ENCODE measurements at regions not wholly inside any gene's neighbourhood (a gene's known extent, or its start where the extent isn't known, plus 50 kb on each side); places are given as distances from the start of the nearest gene placed in this dataset.
A peak's percentile ranks its signal among the peaks of the same experiment; 100 is the strongest.

DNA sequence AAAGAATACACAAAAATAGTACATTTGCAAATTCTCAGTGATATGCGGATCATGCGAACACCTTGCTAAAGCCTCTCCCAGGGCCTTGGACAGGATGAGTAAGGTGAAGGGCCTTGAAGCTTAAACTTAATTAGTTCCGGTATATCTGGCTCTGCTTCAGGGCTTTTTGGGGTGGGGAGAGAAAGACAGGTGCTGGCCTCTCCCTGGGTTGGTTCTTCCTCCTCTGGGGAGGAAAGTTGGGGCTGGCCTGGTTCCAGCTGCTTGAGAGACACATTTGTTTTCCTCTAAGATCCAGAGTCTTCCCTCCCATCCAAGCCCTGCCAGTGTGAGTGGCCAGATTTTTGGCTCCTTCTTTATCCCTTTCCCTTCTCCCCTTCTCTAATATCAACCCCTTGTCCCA lies 64.7 kb upstream of the EPHB3 start:
- TF ChIP-seq, protein P1, sequence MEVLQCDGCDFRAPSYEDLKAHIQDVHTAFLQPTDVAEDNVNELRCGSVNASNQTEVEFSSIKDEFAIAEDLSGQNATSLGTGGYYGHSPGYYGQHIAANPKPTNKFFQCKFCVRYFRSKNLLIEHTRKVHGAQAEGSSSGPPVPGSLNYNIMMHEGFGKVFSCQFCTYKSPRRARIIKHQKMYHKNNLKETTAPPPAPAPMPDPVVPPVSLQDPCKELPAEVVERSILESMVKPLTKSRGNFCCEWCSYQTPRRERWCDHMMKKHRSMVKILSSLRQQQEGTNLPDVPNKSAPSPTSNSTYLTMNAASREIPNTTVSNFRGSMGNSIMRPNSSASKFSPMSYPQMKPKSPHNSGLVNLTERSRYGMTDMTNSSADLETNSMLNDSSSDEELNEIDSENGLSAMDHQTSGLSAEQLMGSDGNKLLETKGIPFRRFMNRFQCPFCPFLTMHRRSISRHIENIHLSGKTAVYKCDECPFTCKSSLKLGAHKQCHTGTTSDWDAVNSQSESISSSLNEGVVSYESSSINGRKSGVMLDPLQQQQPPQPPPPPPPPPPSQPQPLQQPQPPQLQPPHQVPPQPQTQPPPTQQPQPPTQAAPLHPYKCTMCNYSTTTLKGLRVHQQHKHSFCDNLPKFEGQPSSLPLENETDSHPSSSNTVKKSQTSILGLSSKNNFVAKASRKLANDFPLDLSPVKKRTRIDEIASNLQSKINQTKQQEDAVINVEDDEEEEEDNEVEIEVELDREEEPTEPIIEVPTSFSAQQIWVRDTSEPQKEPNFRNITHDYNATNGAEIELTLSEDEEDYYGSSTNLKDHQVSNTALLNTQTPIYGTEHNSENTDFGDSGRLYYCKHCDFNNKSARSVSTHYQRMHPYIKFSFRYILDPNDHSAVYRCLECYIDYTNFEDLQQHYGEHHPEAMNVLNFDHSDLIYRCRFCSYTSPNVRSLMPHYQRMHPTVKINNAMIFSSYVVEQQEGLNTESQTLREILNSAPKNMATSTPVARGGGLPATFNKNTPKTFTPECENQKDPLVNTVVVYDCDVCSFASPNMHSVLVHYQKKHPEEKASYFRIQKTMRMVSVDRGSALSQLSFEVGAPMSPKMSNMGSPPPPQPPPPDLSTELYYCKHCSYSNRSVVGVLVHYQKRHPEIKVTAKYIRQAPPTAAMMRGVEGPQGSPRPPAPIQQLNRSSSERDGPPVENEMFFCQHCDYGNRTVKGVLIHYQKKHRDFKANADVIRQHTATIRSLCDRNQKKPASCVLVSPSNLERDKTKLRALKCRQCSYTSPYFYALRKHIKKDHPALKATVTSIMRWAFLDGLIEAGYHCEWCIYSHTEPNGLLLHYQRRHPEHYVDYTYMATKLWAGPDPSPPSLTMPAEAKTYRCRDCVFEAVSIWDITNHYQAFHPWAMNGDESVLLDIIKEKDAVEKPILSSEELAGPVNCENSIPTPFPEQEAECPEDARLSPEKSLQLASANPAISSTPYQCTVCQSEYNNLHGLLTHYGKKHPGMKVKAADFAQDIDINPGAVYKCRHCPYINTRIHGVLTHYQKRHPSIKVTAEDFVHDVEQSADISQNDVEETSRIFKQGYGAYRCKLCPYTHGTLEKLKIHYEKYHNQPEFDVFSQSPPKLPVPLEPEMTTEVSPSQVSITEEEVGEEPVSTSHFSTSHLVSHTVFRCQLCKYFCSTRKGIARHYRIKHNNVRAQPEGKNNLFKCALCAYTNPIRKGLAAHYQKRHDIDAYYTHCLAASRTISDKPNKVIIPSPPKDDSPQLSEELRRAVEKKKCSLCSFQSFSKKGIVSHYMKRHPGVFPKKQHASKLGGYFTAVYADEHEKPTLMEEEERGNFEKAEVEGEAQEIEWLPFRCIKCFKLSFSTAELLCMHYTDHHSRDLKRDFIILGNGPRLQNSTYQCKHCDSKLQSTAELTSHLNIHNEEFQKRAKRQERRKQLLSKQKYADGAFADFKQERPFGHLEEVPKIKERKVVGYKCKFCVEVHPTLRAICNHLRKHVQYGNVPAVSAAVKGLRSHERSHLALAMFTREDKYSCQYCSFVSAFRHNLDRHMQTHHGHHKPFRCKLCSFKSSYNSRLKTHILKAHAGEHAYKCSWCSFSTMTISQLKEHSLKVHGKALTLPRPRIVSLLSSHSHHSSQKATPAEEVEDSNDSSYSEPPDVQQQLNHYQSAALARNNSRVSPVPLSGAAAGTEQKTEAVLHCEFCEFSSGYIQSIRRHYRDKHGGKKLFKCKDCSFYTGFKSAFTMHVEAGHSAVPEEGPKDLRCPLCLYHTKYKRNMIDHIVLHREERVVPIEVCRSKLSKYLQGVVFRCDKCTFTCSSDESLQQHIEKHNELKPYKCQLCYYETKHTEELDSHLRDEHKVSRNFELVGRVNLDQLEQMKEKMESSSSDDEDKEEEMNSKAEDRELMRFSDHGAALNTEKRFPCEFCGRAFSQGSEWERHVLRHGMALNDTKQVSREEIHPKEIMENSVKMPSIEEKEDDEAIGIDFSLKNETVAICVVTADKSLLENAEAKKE (CRISPR knock-in tag; IDR thresholded peaks at IDR 0.05): no peak
- TF ChIP-seq, protein P2, sequence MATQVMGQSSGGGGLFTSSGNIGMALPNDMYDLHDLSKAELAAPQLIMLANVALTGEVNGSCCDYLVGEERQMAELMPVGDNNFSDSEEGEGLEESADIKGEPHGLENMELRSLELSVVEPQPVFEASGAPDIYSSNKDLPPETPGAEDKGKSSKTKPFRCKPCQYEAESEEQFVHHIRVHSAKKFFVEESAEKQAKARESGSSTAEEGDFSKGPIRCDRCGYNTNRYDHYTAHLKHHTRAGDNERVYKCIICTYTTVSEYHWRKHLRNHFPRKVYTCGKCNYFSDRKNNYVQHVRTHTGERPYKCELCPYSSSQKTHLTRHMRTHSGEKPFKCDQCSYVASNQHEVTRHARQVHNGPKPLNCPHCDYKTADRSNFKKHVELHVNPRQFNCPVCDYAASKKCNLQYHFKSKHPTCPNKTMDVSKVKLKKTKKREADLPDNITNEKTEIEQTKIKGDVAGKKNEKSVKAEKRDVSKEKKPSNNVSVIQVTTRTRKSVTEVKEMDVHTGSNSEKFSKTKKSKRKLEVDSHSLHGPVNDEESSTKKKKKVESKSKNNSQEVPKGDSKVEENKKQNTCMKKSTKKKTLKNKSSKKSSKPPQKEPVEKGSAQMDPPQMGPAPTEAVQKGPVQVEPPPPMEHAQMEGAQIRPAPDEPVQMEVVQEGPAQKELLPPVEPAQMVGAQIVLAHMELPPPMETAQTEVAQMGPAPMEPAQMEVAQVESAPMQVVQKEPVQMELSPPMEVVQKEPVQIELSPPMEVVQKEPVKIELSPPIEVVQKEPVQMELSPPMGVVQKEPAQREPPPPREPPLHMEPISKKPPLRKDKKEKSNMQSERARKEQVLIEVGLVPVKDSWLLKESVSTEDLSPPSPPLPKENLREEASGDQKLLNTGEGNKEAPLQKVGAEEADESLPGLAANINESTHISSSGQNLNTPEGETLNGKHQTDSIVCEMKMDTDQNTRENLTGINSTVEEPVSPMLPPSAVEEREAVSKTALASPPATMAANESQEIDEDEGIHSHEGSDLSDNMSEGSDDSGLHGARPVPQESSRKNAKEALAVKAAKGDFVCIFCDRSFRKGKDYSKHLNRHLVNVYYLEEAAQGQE (IDR thresholded peaks at IDR 0.05; ENCODE audit: unreplicated experiment): no peak
- TF ChIP-seq POLR2AphosphoS5 (IDR thresholded peaks at IDR 0.05; ENCODE audit: low read depth) (no peak), ZNF114 (CRISPR knock-in tag; IDR thresholded peaks at IDR 0.05) (no peak), STAT1 (IDR thresholded peaks at IDR 0.05; ENCODE audit: unreplicated experiment) (no peak), NANOG (IDR thresholded peaks at IDR 0.05; ENCODE audit: borderline replicate concordance) (no peak), CREB1 (CRISPR knock-in tag; IDR thresholded peaks at IDR 0.05; ENCODE audit: low read depth) (no peak), JUNB (IDR thresholded peaks at IDR 0.05; ENCODE audit: unreplicated experiment) (no peak), EZH2 (IDR thresholded peaks at IDR 0.05; ENCODE audit: low read depth, unreplicated experiment) (no peak), EZH2phosphoT487 (IDR thresholded peaks at IDR 0.05; ENCODE audit: unreplicated experiment) (no peak), ZNF331 (CRISPR knock-in tag; IDR thresholded peaks at IDR 0.05; ENCODE audit: low read depth) (no peak)
- TF ChIP-seq, protein P3, sequence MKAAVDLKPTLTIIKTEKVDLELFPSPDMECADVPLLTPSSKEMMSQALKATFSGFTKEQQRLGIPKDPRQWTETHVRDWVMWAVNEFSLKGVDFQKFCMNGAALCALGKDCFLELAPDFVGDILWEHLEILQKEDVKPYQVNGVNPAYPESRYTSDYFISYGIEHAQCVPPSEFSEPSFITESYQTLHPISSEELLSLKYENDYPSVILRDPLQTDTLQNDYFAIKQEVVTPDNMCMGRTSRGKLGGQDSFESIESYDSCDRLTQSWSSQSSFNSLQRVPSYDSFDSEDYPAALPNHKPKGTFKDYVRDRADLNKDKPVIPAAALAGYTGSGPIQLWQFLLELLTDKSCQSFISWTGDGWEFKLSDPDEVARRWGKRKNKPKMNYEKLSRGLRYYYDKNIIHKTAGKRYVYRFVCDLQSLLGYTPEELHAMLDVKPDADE (IDR thresholded peaks at IDR 0.05): no peak
- TF ChIP-seq, protein P4, sequence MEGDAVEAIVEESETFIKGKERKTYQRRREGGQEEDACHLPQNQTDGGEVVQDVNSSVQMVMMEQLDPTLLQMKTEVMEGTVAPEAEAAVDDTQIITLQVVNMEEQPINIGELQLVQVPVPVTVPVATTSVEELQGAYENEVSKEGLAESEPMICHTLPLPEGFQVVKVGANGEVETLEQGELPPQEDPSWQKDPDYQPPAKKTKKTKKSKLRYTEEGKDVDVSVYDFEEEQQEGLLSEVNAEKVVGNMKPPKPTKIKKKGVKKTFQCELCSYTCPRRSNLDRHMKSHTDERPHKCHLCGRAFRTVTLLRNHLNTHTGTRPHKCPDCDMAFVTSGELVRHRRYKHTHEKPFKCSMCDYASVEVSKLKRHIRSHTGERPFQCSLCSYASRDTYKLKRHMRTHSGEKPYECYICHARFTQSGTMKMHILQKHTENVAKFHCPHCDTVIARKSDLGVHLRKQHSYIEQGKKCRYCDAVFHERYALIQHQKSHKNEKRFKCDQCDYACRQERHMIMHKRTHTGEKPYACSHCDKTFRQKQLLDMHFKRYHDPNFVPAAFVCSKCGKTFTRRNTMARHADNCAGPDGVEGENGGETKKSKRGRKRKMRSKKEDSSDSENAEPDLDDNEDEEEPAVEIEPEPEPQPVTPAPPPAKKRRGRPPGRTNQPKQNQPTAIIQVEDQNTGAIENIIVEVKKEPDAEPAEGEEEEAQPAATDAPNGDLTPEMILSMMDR (conservative IDR thresholded peaks at IDR 0.05; ENCODE audit: low read depth in 2 of 2): no peak
- H3K36me3 ChIP-seq (ENCODE audit: insufficient read depth): no peaks in the 10 kb centered on the region
- Mint-ChIP-seq H3K27ac (no peak overlapping the region), H3K27me3 (ENCODE audit: insufficient read depth, low read depth, poor library complexity) (peaks cover 20% of the 10 kb centered on the region), H3K36me3 (ENCODE audit: low read depth) (no peaks in the 10 kb centered on the region), H3K4me1 (peaks cover 13% of the 10 kb centered on the region), H3K4me3 (no peak overlapping the region), H3K9me3 (peaks cover 5% of the 10 kb centered on the region)
- H3K4me2 ChIP-seq: no peak overlapping the region
- peak overlapping the region; percentile 23; the same call in 1 of the 2 replicates for H2AFZ ChIP-seq
- H3K27me3 ChIP-seq (ENCODE audit: insufficient read depth): peaks cover 27% of the 10 kb centered on the region
- no peak for ATAC-seq
- no peaks in the 10 kb centered on the region for H3F3A ChIP-seq (replicated peaks; ENCODE audit: low read depth)
- H3K27ac ChIP-seq (ENCODE audit: low read depth): no peak overlapping the region
- H4K20me1 ChIP-seq (replicated peaks; ENCODE audit: insufficient read depth): no peaks in the 10 kb centered on the region
- no peaks in the 10 kb centered on the region for H3K79me2 ChIP-seq (replicated peaks; ENCODE audit: insufficient read depth)
- H3K4me3 ChIP-seq: no peak overlapping the region
- peaks cover 4% of the 10 kb centered on the region; the same call in 1 of the 2 replicates for H3K4me1 ChIP-seq (ENCODE audit: insufficient read depth)
- H3K9me2 ChIP-seq (ENCODE audit: insufficient read depth): no peaks in the 10 kb centered on the region
- DNase-seq (ENCODE audit: low spot score): no peak

Data from GM23338 (cell line).